ENCODE measurements at regions not wholly inside any gene's neighbourhood (a gene's known extent, or its start where the extent isn't known, plus 50 kb on each side); places are given as distances from the start of the nearest gene placed in this dataset.
A peak's percentile ranks its signal among the peaks of the same experiment; 100 is the strongest.

- DNase-seq = peak; percentile 81 to 92 (median 83)
Observed at GRCh38 chr6:93784794-93785693, 365.7 kb upstream of the EPHA7 start.

- peak in 2 of 3 donors; percentile 24 to 47 for DNase-seq
Observed at GRCh38 chr6:93779086-93779841, 359.9 kb upstream of the EPHA7 start.

DNA sequence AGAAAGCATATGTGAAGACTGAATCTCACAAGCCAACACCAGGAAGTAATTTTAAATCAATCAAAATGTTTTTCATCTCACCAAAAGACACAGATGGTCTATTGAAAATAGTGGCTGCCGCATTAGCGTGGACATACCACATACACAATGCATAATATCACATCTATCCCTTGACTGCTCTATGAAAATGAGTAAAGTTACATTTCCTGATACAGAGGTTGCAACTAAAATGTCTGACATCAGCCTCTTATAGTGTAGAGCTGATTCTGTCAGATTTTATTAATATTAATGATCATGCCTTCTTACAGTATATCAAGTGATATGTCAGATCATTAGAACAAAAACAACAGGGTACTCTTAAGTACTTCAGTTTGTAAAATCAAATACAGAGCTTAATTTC is 339.8 kb upstream of the EPHA7 start:
- DNase-seq = no peak

GRCh38 chr6:93751969-93752368 is 332.6 kb upstream of the EPHA7 start:
- peak in 2 of 3 donors; percentile 1 to 22 for DNase-seq

- DNase-seq = no peak
Observed at GRCh38 chr6:93749930-93750329, 330.6 kb upstream of the EPHA7 start.

- DNase-seq = no peak
Observed at GRCh38 chr6:93749191-93749590, 329.8 kb upstream of the EPHA7 start.

GRCh38 chr6:93746892-93747291 is 327.5 kb upstream of the EPHA7 start:
- no peak for DNase-seq

DNA sequence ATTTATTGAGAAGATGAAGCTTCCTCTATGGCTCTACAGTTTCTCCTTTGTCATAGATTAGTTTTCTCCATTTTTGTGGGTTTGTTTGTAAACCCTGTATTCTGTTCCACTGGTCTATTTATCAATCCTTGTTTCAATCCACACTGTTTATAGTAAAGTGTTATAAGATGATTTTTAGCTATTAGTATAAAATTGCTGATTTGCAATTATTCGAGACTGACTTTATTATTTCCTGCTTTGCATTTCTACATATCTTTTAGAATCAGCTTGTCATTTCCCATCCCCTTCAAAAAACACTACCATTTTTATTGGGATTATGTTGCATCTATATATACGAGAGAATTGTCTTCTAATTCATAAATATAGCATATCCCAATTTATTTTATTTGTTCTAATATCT is 325.9 kb upstream of the EPHA7 start:
- DNase-seq = no peak

DNA sequence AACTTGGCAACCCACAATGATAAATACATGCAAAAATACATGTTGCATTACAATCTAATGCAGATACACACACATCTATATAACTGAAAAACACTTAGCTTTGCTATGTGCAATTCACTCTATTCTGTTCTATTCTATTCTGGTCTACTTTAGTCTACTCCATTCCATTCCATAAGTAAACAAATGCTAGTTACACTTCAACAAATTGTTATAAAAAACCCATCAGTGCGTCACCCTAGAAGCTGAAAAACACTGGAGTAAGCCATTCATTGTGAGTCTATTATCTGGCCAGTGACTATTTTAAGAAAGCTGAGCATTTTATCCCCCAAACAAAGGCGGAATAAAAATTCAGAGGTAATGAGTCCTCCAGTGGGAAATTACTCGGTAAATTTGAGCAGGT is 315.7 kb upstream of the EPHA7 start:
- no peak for DNase-seq

- DNase-seq = no peak
Observed at GRCh38 chr6:93731306-93731705, 311.9 kb upstream of the EPHA7 start.

- DNase-seq = peak in 1 of 3 donors; percentile 11
Observed at GRCh38 chr6:93728150-93728549, 308.8 kb upstream of the EPHA7 start.

- no peak for DNase-seq
Observed at GRCh38 chr6:93727447-93727846, 308.1 kb upstream of the EPHA7 start.

GRCh38 chr6:93721386-93722048 is 302.2 kb upstream of the EPHA7 start:
- peak in 2 of 3 donors; percentile 1 to 7 for DNase-seq

- DNase-seq = no peak
Observed at GRCh38 chr6:93713974-93714373, 294.6 kb upstream of the EPHA7 start.

DNA sequence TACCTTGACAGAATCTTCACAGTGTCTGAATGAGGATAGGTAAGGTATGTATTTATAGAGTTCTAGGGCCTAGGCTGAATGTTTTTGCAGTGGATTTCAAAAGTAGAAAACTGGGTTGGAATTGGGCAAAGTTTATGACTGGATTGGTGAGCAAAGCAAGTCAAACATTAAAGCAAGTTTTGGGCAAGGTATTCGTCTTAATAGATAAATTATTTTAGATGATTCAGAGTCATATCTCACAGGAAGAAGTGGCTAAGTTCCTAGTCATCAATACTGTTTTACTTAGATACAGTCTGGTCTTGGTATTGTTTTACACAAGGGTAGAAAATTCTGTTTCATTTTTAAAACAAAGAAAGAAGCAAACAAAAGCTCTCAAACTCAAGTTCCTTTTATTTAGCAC is 284.1 kb upstream of the EPHA7 start:
- no peak for DNase-seq

GRCh38 chr6:93701526-93701925 is 282.2 kb upstream of the EPHA7 start:
- DNase-seq = no peak

DNA sequence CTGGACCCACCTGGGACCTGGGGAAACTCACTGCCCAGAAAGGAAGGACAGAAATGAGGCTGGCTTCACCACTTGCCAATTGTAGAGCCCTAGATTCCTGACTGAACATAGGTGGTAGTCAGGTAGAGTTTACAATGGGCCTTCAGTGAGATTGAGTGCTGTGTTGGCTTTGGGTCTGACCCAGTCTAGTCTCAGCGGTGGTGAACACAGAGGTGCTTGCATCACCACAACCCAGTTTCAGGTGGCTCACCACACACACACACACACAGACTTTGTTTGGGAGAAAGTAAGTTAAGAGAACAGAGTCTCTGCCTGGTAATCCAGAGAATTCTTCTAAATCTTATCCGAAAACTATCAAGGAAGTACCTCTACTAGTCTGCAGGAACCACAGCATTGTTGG is 266.1 kb upstream of the EPHA7 start:
- no peak for DNase-seq

- DNase-seq = no peak
Observed at GRCh38 chr6:93684339-93684738, 265.0 kb upstream of the EPHA7 start.

GRCh38 chr6:93679836-93680235 is 260.5 kb upstream of the EPHA7 start:
- no peak for DNase-seq

DNA sequence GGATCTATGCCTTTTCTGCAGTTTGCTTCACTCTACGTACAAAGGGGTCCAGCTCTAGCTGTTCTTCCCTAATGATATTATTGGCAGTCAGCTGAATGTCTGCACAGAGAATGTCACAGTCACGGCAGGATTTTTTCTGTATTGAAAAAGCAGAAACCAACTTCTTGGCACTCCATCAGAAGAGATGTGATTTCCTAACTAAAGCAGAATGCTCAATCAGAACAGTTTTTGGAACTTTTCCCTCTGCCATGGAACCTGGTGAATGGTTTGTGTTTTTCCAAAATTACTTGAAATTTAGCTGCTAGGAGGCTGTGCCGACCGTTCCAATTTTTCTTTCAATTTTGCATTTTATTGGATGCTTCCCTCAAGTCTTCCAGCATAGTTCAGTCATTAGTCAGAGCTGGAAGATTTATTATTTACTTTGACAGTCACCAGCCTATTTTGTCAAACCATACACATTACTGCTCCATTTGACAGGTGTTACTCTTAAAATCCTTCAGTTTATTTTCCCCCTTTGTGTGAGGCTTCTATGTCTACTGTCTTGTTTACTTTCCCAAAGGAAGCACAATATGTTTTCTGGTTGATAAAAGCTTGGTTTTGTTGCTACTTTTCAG is 259.6 kb upstream of the EPHA7 start:
- peak in 2 of 3 donors; percentile 59 to 72 for DNase-seq

DNA sequence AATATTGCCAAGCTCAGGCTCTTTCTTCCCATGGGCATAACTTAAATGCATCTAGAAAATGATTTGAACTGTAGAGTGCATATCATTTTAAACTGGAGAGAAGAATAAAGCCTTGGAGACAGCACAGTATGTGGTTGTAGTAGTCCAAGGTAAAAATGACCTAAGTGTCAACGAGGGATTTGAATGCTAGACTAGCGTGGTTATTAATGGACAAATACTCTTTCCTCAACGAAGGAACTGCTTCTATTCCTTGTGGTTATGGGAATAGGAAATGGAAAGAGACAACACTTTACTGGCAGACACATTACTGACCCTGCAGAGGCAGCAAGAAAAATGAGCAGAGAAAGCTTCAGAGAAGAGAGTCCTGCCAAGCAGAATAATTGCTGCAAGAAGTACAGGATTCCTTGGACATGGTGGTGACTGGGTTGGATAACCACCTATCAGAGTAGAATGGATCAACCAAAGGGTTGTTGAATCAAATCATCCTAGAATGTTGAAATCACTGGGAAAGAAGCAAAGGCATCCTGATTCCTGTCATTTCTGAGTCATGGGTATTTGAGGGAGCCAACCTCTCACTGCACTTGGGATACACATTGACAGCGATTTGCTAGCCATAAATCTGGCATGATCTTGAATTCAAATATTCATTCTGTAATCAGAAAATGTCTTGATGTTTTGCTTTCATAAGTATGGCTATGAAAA is 258.1 kb upstream of the EPHA7 start:
- DNase-seq = peak in 2 of 3 donors; percentile 42 to 66

All from muscle of back (tissue), 3 donors.